ENCODE measurements at regions not wholly inside any gene's neighbourhood (a gene's known extent, or its start where the extent isn't known, plus 50 kb on each side); places are given as distances from the start of the nearest gene placed in this dataset.

- Histone ChIP-seq H3K27me3 (no peaks in the 10 kb centered on the region), H3K4me1 (no peaks in the 10 kb centered on the region), H3K36me3 (no peaks in the 10 kb centered on the region), H3K9me3 (no peaks in the 10 kb centered on the region), H3K4me3 (no peak overlapping the region), H3K27ac (no peak overlapping the region)
- ATAC-seq: no peak
- intact Hi-C loops (cut with DNase I): no loop called here
- no peak for TF ChIP-seq CTCF (IDR thresholded peaks at IDR 0.05)
- TF ChIP-seq POLR2A (IDR thresholded peaks at IDR 0.05): no peak
- DNase-seq: no peak
- WGBS, 4 donors: 95 to 100% (median 97%) methylated on average over 1 of the region's 1 CpG
These were observed 100.4 kb upstream of the SEMA3A start for GRCh38 chr7:84294847-84295455.

- Histone ChIP-seq H3K9me3 (no peaks in the 10 kb centered on the region), H3K27me3 (no peaks in the 10 kb centered on the region), H3K27ac (no peak overlapping the region), H3K4me1 (no peaks in the 10 kb centered on the region), H3K36me3 (no peaks in the 10 kb centered on the region), H3K4me3 (no peak overlapping the region)
- intact Hi-C loops (cut with DNase I): no loop called here
- ATAC-seq (no peak), DNase-seq (no peak)
- 95 to 98% (median 97%) methylated on average over 2 of the region's 2 CpGs for WGBS, 4 donors
- TF ChIP-seq CTCF (IDR thresholded peaks at IDR 0.05) (no peak), POLR2A (IDR thresholded peaks at IDR 0.05) (no peak)
These were observed 99.8 kb upstream of the SEMA3A start for GRCh38 chr7:84294391-84294790.

GRCh38 chr7:84291756-84292155 is 97.2 kb upstream of the SEMA3A start:
- no peaks in the 10 kb centered on the region for H3K4me1 ChIP-seq
- no peaks in the 10 kb centered on the region for H3K9me3 ChIP-seq
- intact Hi-C loops (cut with DNase I): no loop called here
- H3K27ac ChIP-seq: no peak overlapping the region
- ATAC-seq: no peak
- DNase-seq: no peak
- TF ChIP-seq CTCF (IDR thresholded peaks at IDR 0.05) (no peak), POLR2A (IDR thresholded peaks at IDR 0.05) (no peak)
- H3K36me3 ChIP-seq: no peaks in the 10 kb centered on the region
- H3K27me3 ChIP-seq: no peaks in the 10 kb centered on the region
- H3K4me3 ChIP-seq: no peak overlapping the region
- WGBS, 4 donors: 79 to 84% (median 84%) methylated on average over 2 of the region's 2 CpGs

- ATAC-seq (no peak), DNase-seq (no peak)
- Histone ChIP-seq H3K4me1 (no peaks in the 10 kb centered on the region), H3K4me3 (no peak overlapping the region), H3K36me3 (no peaks in the 10 kb centered on the region), H3K27me3 (no peaks in the 10 kb centered on the region), H3K9me3 (no peaks in the 10 kb centered on the region), H3K27ac (no peak overlapping the region)
- intact Hi-C loops (cut with DNase I): no loop called here
- TF ChIP-seq POLR2A (IDR thresholded peaks at IDR 0.05): no peak
- TF ChIP-seq CTCF (IDR thresholded peaks at IDR 0.05): no peak
- WGBS, 4 donors: 90 to 97% (median 94%) methylated on average over 2 of the region's 2 CpGs
These were observed 89.2 kb upstream of the SEMA3A start for GRCh38 chr7:84283798-84284197.
